AG10803 (cell line): ENCODE measurements at regions not wholly inside any gene's neighbourhood (a gene's known extent, or its start where the extent isn't known, plus 50 kb on each side); places are given as distances from the start of the nearest gene placed in this dataset.
A peak's percentile ranks its signal among the peaks of the same experiment; 100 is the strongest.

Experiments used
- DNase-seq: peaks from one replicate; pipeline ENCODE4 v3.0.0; 2010; ENCODE audit warnings: low read depth
- H3K4me3 ChIP-seq: 2 replicates; pipeline ENCODE4 v1.5.1; 2011; ENCODE audit warnings: mild to moderate bottlenecking, low read length, control low read depth
- CTCF ChIP-seq: conservative IDR thresholded peaks from 2 replicates; pipeline ENCODE4 v1.5.1; 2011; ENCODE audit warnings: mild to moderate bottlenecking, low read length, control low read depth, inconsistent platforms

GRCh38 chr10:33120275-33120674, 162.2 kb upstream of the ITGB1 start:
- no peak for TF ChIP-seq CTCF

GRCh38 chr10:33117816-33118215, 159.8 kb upstream of the ITGB1 start:
- no peak for DNase-seq
- H3K4me3 ChIP-seq, result no peak overlapping the region
- TF ChIP-seq CTCF, result no peak

More at GRCh38 chr10:33120275-33120674, 162.2 kb upstream of the ITGB1 start:
- no peak overlapping the region for H3K4me3 ChIP-seq
- DNase-seq, result no peak

- no peak for TF ChIP-seq CTCF
- DNase-seq, result no peak
- no peak overlapping the region for H3K4me3 ChIP-seq
Measured at GRCh38 chr10:33117230-33117629, 159.2 kb upstream of the ITGB1 start.

GRCh38 chr10:33115738-33116719, 158.0 kb upstream of the ITGB1 start:
- peak; percentile 44 for DNase-seq
- H3K4me3 ChIP-seq, result no peak overlapping the region
- TF ChIP-seq CTCF, result peak; percentile 54

- H3K4me3 ChIP-seq, result no peak overlapping the region
- no peak for TF ChIP-seq CTCF
- peak; percentile 74 for DNase-seq
Measured at GRCh38 chr10:33114451-33114952, 156.5 kb upstream of the ITGB1 start.

- TF ChIP-seq CTCF, result no peak
- DNase-seq, result peak; percentile 94
- H3K4me3 ChIP-seq, result no peak overlapping the region
Measured at GRCh38 chr10:33113466-33113865, 155.4 kb upstream of the ITGB1 start.

- peak; percentile 89 for DNase-seq
- no peak overlapping the region for H3K4me3 ChIP-seq
- TF ChIP-seq CTCF, result no peak
Measured at GRCh38 chr10:33112831-33113455, 154.9 kb upstream of the ITGB1 start.
